Tibial nerve (tissue), 4 donors: ENCODE measurements at regions not wholly inside any gene's neighbourhood (a gene's known extent, or its start where the extent isn't known, plus 50 kb on each side); places are given as distances from the start of the nearest gene placed in this dataset.

Experiments
- DNase-seq, 2 donors: peaks; one replicate each; pipeline ENCODE4 v3.0.0-alpha.2; 2019; ENCODE audit warnings: low spot score in 2 of 2
- H3K27ac ChIP-seq, 4 donors: fragments of 200-600 bp; sonication (generic) in 3 of 4; one replicate each; pipeline ENCODE4 v1.5.1; 2017 to 2019; ENCODE audit warnings: mild to moderate bottlenecking in 1 of 4
- H3K27me3 ChIP-seq, 2 donors: fragments of 200-600 bp; sonication (generic) in 1 of 2; one replicate each; pipeline versions ENCODE4 v1.5.1 to v1.6.0; 2017 to 2019
- H3K36me3 ChIP-seq, 3 donors: fragments of 200-600 bp; sonication (generic); one replicate each; pipeline ENCODE4 v1.5.1; 2018 to 2019
- H3K4me1 ChIP-seq, 4 donors: fragments of 200-600 bp; sonication (generic) in 3 of 4; one replicate each; pipeline ENCODE4 v1.5.1; 2017 to 2019
- H3K4me3 ChIP-seq, 4 donors: fragments of 200-600 bp; sonication (generic) in 3 of 4; one replicate each; pipeline ENCODE4 v1.5.1; 2017 to 2019; ENCODE audit warnings: mild to moderate bottlenecking in 1 of 4, moderate library complexity in 1 of 4
- H3K9me3 ChIP-seq, 4 donors: fragments of 200-600 bp; sonication (generic) in 3 of 4; one replicate each; pipeline ENCODE4 v1.5.1; 2017 to 2019
- CTCF ChIP-seq, 5 experiments: fragments of 200-600 bp in 3 of 5; fragments of 450-650 bp in 2 of 5; sonication (generic) in 3 of 5; IDR thresholded peaks; one replicate each; pipeline ENCODE4 v1.5.1; 2016 to 2019; ENCODE audit warnings: antibody characterized with exemption in 5 of 5, mild to moderate bottlenecking in 3 of 5, moderate library complexity in 2 of 5
- EP300 ChIP-seq, 2 donors: sonication (generic); formaldehyde crosslinking; IDR thresholded peaks; one replicate each; pipeline ENCODE4 v1.6.1; 2017; ENCODE audit warnings: antibody characterized with exemption in 2 of 2, mild to moderate bottlenecking in 1 of 2
- POLR2A ChIP-seq, 2 donors: fragments of 450-650 bp; IDR thresholded peaks; one replicate each; pipeline ENCODE4 v1.6.1; 2017; ENCODE audit warnings: antibody characterized with exemption in 2 of 2, mild to moderate bottlenecking in 2 of 2, moderate library complexity in 2 of 2
- WGBS, 2 donors: methylation state at CpG; one replicate each; pipeline ENCODE4 v1.1.5; 2018; 5-methylcytosine and 5-hydroxymethylcytosine counted together

GRCh38 chr17:45577571-45578279 is 87.2 kb upstream of the PLEKHM1 start:
- TF ChIP-seq CTCF (IDR thresholded peaks at IDR 0.05) = no peak
- no peak for TF ChIP-seq POLR2A (IDR thresholded peaks at IDR 0.05)
- no peak for TF ChIP-seq EP300 (IDR thresholded peaks at IDR 0.05)
- Histone ChIP-seq H3K27ac (no peak overlapping the region), H3K36me3 (peaks cover 0 to 4% (median 0%) of the 10 kb centered on the region in 3 donors), H3K4me1 (peaks cover 0 to 15% (median 8%) of the 10 kb centered on the region in 4 donors), H3K4me3 (no peak overlapping the region), H3K9me3 (no peaks in the 10 kb centered on the region), H3K27me3 (no peaks in the 10 kb centered on the region)
- WGBS, 2 donors = 91 to 92% methylated on average over 6 of the region's 6 CpGs
- DNase-seq = no peak

- Histone ChIP-seq H3K4me1 (peaks cover 0 to 22% (median 9%) of the 10 kb centered on the region in 4 donors), H3K27me3 (no peaks in the 10 kb centered on the region), H3K27ac (no peak overlapping the region), H3K36me3 (peaks cover 0 to 4% (median 0%) of the 10 kb centered on the region in 3 donors), H3K9me3 (no peaks in the 10 kb centered on the region), H3K4me3 (no peak overlapping the region)
- no peak for DNase-seq
- 89 to 90% methylated on average over 10 of the region's 10 CpGs for WGBS, 2 donors
- TF ChIP-seq CTCF (IDR thresholded peaks at IDR 0.05) (no peak), POLR2A (IDR thresholded peaks at IDR 0.05) (no peak), EP300 (IDR thresholded peaks at IDR 0.05) (no peak)
These were observed 88.3 kb upstream of the PLEKHM1 start for GRCh38 chr17:45578516-45579455.

- H3K27me3 ChIP-seq = no peaks in the 10 kb centered on the region
- H3K9me3 ChIP-seq = no peaks in the 10 kb centered on the region
- WGBS, 2 donors = 64 to 68% methylated on average over 7 of the region's 7 CpGs
- no peak overlapping the region for H3K27ac ChIP-seq
- peaks cover 0 to 4% (median 0%) of the 10 kb centered on the region in 3 donors for H3K36me3 ChIP-seq
- no peak for DNase-seq
- TF ChIP-seq EP300 (IDR thresholded peaks at IDR 0.05) = no peak
- TF ChIP-seq CTCF (IDR thresholded peaks at IDR 0.05) = no peak
- TF ChIP-seq POLR2A (IDR thresholded peaks at IDR 0.05) = no peak
- no peak overlapping the region for H3K4me3 ChIP-seq
- H3K4me1 ChIP-seq = peaks cover 0 to 24% (median 5%) of the 10 kb centered on the region in 4 donors
These were observed 89.3 kb upstream of the PLEKHM1 start for GRCh38 chr17:45579529-45580495.

- TF ChIP-seq POLR2A (IDR thresholded peaks at IDR 0.05) = no peak
- no peak for TF ChIP-seq CTCF (IDR thresholded peaks at IDR 0.05)
- TF ChIP-seq EP300 (IDR thresholded peaks at IDR 0.05) = no peak
- no peaks in the 10 kb centered on the region for H3K9me3 ChIP-seq
- no peak for DNase-seq
- no peak overlapping the region for H3K4me3 ChIP-seq
- H3K36me3 ChIP-seq = peaks cover 0 to 4% (median 0%) of the 10 kb centered on the region in 3 donors
- peaks cover 0 to 22% (median 0%) of the 10 kb centered on the region in 4 donors for H3K4me1 ChIP-seq
- WGBS, 2 donors = 78 to 84% methylated on average over 7 of the region's 7 CpGs
- H3K27ac ChIP-seq = no peak overlapping the region
- H3K27me3 ChIP-seq = no peaks in the 10 kb centered on the region
These were observed 90.4 kb upstream of the PLEKHM1 start for GRCh38 chr17:45580924-45581323.
